NOMO-1 treated with dmso at 0.1 percent for 144 hours (cell line): ENCODE measurements at regions not wholly inside any gene's neighbourhood (a gene's known extent, or its start where the extent isn't known, plus 50 kb on each side); places are given as distances from the start of the nearest gene placed in this dataset.
"Not testable (repeated sequence)": the region's sequence is repeated elsewhere in the genome, so short reads cannot be mapped to it uniquely, and the experiment has no call there.

Experiments used
- DNase-seq: peaks from one replicate; lab custom pipeline; 2025; ENCODE audit not compliant: unreplicated experiment; lab: John Stamatoyannopoulos, UW

- DNase-seq: no peak
Measured at GRCh38 chr4:164293743-164294142, 460.2 kb upstream of the SMIM31 start.

DNA sequence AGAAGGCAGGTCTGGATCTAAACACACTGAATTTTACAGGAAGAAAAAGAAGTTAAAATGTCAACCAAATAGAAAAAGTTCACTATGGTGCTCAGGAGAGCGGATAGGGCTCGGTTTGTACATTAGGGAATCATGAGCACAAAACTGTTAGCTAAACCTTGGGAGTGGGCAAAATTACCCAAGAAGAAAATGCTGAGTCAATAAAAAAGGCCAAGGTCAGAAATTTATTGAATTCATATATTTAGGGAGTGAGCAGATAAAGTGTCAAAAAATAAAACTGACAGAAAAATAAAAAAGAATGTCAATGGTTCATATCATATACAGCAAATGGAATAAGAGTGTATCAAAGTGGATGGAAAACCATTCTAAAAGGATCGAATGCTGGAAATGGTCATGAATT is 452.5 kb upstream of the SMIM31 start:
- DNase-seq: no peak

- DNase-seq: no peak
Measured at GRCh38 chr4:164304101-164304639, 449.8 kb upstream of the SMIM31 start.

- no peak for DNase-seq
Measured at GRCh38 chr4:164304861-164305260, 449.1 kb upstream of the SMIM31 start.

GRCh38 chr4:164307262-164307661 is 446.7 kb upstream of the SMIM31 start:
- no peak for DNase-seq

GRCh38 chr4:164312671-164313070 is 441.3 kb upstream of the SMIM31 start:
- DNase-seq: no peak

- DNase-seq: no peak
Measured at GRCh38 chr4:164313853-164314252, 440.1 kb upstream of the SMIM31 start.

- DNase-seq: no peak
Measured at GRCh38 chr4:164318350-164318749, 435.6 kb upstream of the SMIM31 start.

DNA sequence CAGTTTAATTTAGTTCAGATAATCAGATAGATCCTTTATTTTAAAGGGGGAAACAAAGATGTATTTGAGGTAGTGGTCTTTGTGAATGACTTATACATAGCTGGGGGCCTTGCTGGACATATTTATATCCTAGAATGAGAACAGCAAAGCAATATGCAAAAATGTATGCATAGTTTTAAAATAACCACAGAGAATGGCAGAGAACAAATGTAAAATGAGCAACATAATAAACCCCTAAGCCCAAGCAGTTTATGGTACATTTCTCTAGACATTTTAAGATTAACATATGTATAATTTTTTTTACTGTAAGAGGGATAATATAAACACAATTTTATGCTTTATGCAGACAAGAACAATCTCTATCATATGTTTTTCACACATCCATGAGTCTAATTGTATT is 434.2 kb upstream of the SMIM31 start:
- DNase-seq: no peak

DNA sequence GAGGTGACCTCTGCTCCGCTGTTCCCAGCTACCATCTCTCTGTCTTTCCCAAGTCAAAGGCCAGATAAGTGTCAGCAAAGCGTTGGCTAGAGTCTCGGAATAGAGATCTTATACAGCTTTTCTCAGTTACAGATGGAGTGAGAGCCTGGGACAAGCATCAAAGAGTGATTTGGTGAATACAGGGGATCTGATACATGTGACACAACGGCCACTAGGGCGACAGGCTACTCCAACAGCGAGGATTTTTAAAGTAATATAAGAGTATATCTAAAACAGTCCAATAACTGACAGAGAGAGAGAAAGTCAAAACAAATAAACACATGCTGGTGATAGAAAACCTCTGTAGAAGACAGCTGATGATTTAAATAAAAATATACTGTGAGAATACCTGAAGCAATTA is 433.1 kb upstream of the SMIM31 start:
- no peak for DNase-seq

DNA sequence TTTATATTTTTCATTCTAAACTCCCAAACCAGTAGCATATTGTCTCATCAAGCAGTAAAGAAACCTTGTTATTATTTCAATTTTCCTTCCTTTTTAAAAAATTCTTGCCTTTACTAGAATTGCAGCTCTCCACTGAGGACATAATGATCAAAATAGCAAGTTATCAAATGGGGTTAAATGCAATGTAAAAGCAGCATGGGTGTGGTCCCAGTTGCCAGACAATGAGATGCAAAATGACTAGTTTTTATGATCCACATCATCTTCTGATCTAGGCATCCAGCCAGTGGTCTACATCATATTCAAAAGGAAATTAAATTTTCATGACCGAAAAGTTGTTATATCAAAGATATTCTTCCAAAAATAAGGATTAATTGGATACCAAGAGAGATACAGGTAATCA is 427.9 kb upstream of the SMIM31 start:
- DNase-seq: no peak

GRCh38 chr4:164337219-164337944 is 416.5 kb upstream of the SMIM31 start:
- no peak for DNase-seq

GRCh38 chr4:164343472-164343976 is 410.4 kb upstream of the SMIM31 start:
- no peak for DNase-seq

- no peak for DNase-seq
Measured at GRCh38 chr4:164345756-164346155, 408.2 kb upstream of the SMIM31 start.

DNA sequence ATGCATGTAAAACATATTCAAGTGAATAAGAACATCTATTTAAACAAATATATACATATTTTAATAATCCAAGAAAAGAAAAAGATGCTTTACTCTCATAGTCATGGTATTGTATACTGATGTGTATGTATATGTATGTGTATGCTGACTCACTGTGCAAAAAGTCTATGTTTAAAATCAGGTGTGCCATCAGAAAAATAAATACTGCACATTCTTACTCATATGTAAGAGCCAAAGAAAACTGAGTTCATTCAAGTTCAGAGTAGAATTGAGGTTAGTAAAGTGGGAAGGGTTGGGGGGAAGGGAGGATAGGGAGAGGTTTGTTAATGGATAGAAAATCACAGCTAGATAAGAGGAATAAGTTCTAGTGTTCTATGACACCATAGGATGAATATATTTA is 403.9 kb upstream of the SMIM31 start:
- DNase-seq: no peak

DNA sequence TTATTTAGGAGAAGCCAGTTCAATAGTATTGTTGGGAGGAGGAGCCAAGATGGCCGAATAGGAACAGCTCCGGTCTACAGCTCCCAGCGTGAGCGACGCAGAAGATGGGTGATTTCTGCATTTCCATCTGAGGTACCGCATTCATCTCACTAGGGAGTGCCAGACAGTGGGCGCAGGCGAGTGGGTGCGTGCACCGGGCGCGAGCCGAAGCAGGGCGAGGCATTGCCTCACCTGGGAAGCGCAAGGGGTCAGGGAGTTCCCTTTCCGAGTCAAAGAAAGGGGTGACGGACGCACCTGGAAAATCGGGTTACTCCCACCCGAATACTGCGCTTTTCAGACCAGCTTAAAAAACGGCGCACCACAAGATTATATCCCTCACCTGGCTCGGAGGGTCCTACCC is 403.2 kb upstream of the SMIM31 start:
- not testable (repeated sequence) for DNase-seq

DNA sequence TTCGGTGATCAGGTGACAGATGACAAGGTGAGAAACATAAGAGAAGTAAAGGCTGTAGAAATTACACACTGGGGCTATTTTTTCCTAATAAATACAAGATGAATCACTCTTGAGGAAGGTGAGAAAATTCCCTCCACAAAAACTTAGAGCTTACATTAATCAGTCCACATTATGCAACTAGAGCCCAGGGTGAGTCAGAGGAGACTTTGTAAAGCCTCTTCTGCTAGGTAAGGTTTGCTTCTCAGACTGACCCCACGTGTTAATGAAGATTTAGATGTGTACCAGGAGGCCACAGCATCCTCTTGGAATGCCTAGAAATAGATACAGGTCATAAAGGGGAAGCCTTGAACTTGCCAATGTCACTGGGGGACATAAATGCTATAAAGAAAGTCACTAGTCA is 396.0 kb upstream of the SMIM31 start:
- no peak for DNase-seq

- DNase-seq: no peak
Measured at GRCh38 chr4:164358400-164358799, 395.5 kb upstream of the SMIM31 start.

- no peak for DNase-seq
Measured at GRCh38 chr4:164359881-164360280, 394.1 kb upstream of the SMIM31 start.

DNA sequence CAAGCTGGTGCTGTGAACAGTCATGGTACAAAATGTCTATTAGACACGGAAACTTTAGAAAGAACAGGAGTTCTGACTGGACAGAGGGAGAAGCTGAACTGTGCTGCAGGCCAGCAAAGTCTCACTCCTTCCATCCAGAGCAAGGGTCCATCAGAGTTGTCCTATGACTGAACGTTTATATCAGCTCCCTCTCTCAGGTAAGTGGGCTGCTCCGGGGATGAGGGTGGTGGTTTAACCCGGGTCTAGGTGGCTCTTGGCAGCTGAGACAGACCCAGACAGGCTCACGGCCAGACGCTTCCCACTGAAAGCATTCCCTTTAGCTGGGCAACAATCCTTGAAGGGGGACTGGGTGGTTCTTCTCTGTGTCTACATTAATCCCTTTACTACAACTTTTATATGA is 385.0 kb upstream of the SMIM31 start:
- DNase-seq: no peak

GRCh38 chr4:164373021-164373420 is 380.9 kb upstream of the SMIM31 start:
- DNase-seq: no peak

DNA sequence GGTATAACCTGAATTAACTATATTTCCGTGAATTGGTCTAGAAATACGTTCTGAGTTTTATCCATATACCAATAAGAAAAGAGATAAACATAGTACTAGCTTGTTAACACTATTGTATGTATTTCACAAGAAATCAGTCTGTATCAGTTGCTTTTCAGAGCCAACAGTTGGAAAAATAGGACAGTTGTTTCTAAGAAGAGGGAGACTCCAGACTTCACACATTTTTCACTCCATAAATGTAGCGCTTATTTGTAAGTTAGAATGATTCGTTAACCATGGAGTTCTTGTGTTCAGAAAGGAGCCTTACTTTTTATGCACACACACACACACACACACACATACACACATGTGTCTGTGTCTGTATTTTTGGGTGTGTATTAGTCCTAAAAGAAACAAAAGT is 376.7 kb upstream of the SMIM31 start:
- DNase-seq: no peak

- no peak for DNase-seq
Measured at GRCh38 chr4:164378361-164378760, 375.6 kb upstream of the SMIM31 start.
